Esophagus squamous epithelium (tissue), 5 donors: ENCODE measurements at regions not wholly inside any gene's neighbourhood (a gene's known extent, or its start where the extent isn't known, plus 50 kb on each side); places are given as distances from the start of the nearest gene placed in this dataset.

ENCODE experiments used
- DNase-seq: peaks from one replicate; lab custom pipeline; 2025; lab: John Stamatoyannopoulos, UW
- H3K27ac ChIP-seq, 4 donors: fragments of 200-600 bp; sonication (generic); one replicate each; pipeline ENCODE4 v1.5.1; 2016 to 2019; ENCODE audit warnings: mild to moderate bottlenecking in 1 of 4
- H3K27me3 ChIP-seq, 4 donors: fragments of 200-600 bp; sonication (generic); 1 replicate in 3 of 4; 2 replicates in 1 of 4; pipeline versions ENCODE4 v1.5.1 to v1.6.0; 2017 to 2021; ENCODE audit warnings: antibody characterized with exemption in 1 of 4
- H3K36me3 ChIP-seq, 3 donors: fragments of 200-600 bp; sonication (generic); one replicate each; pipeline ENCODE4 v1.5.1; 2016 to 2019
- H3K4me1 ChIP-seq, 3 donors: fragments of 200-600 bp; sonication (generic); one replicate each; pipeline ENCODE4 v1.5.1; 2017 to 2019
- H3K4me3 ChIP-seq, 4 donors: fragments of 200-600 bp; sonication (generic); 1 replicate in 3 of 4; 2 replicates in 1 of 4; pipeline ENCODE4 v1.5.1; 2016 to 2019; ENCODE audit warnings: mild to moderate bottlenecking in 2 of 4, moderate library complexity in 1 of 4
- H3K9me3 ChIP-seq, 3 donors: fragments of 200-600 bp; sonication (generic); one replicate each; pipeline ENCODE4 v1.5.1; 2016 to 2019
- POLR2A ChIP-seq, 4 donors: fragments of 450-650 bp; IDR thresholded peaks; one replicate each; pipeline ENCODE4 v1.6.1; 2017; ENCODE audit warnings: antibody characterized with exemption in 4 of 4, mild to moderate bottlenecking in 4 of 4, moderate library complexity in 3 of 4
- WGBS, 2 donors: methylation state at CpG; one replicate each; pipeline ENCODE4 v1.1.5; 2018; 5-methylcytosine and 5-hydroxymethylcytosine counted together
- intact Hi-C: fragments of 100-400 bp; cut with DNase I; formaldehyde crosslinking; loops from one replicate; pipeline ENCODE4 v1.15.0; 2022
- TF ChIP-seq, protein P1 (sequence below), 6 experiments: fragments of 450-650 bp in 4 of 6; fragments of 200-600 bp in 2 of 6; sonication (generic) in 2 of 6; IDR thresholded peaks; one replicate each; pipeline ENCODE4 v1.5.1; 2016 to 2019; ENCODE audit warnings: antibody characterized with exemption in 6 of 6, mild to moderate bottlenecking in 4 of 6, moderate library complexity in 4 of 6
- donor health status: DM: yes; HTN: yes; CAD: no.

DNA sequence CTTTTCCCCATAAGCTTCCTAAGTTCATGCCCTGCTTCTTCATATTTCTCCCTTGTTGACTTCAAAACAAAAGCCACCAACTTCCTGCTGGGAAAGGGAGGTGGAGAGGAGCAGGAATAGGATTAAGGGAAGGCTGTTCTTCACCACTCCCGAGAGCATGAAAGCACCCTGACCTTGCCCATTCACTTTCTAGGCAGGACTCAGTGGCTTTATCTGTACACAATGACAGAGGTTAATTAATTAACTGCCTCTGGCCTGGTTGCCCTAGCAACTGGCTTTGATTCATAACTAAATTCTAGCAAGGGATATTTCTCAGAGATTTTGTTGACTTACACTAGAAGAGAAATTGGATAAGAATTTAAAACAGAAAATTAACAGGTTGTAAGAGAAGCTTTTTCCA, 396.8 kb downstream of the RPS29 start:
- no peaks in the 10 kb centered on the region for H3K27me3 ChIP-seq
- H3K36me3 ChIP-seq, result no peaks in the 10 kb centered on the region
- DNase-seq, result no peak
- H3K4me3 ChIP-seq, result no peak overlapping the region
- 5 to 10% methylated on average over 1 of the region's 1 CpG for WGBS, 2 donors
- intact Hi-C loops, result no loop called here
- no peak overlapping the region for H3K27ac ChIP-seq
- no peak for TF ChIP-seq POLR2A (IDR thresholded peaks at IDR 0.05)
- TF ChIP-seq, protein P1, sequence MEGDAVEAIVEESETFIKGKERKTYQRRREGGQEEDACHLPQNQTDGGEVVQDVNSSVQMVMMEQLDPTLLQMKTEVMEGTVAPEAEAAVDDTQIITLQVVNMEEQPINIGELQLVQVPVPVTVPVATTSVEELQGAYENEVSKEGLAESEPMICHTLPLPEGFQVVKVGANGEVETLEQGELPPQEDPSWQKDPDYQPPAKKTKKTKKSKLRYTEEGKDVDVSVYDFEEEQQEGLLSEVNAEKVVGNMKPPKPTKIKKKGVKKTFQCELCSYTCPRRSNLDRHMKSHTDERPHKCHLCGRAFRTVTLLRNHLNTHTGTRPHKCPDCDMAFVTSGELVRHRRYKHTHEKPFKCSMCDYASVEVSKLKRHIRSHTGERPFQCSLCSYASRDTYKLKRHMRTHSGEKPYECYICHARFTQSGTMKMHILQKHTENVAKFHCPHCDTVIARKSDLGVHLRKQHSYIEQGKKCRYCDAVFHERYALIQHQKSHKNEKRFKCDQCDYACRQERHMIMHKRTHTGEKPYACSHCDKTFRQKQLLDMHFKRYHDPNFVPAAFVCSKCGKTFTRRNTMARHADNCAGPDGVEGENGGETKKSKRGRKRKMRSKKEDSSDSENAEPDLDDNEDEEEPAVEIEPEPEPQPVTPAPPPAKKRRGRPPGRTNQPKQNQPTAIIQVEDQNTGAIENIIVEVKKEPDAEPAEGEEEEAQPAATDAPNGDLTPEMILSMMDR (IDR thresholded peaks at IDR 0.05), result no peak
- H3K9me3 ChIP-seq, result no peaks in the 10 kb centered on the region
- H3K4me1 ChIP-seq, result peaks cover 0 to 3% (median 0%) of the 10 kb centered on the region in 3 donors

DNA sequence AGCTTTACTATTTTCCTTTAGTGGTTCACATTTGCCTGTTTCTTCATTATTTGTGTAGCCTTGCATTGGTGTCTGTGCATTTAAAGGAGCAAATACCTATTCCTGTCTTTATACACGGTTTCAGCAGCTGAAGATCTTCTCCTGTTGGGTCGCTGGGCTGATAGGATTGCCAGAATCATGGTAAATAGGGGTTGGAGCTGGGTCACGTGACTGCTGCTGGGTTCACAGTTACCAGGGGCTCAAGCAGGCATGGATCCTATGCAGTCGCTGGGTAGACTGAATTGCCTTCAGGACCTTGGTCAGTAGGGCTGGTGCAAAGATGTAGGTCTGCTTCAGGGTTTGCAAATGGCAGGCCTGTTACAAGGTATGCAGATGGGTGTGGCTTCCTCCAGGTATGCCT, 398.4 kb downstream of the RPS29 start:
- Histone ChIP-seq H3K27ac (no peak overlapping the region), H3K4me1 (no peaks in the 10 kb centered on the region), H3K4me3 (no peak overlapping the region), H3K36me3 (no peaks in the 10 kb centered on the region), H3K9me3 (no peaks in the 10 kb centered on the region), H3K27me3 (no peaks in the 10 kb centered on the region)
- intact Hi-C loops, result no loop called here
- TF ChIP-seq, protein P1 (IDR thresholded peaks at IDR 0.05), result no peak
- TF ChIP-seq POLR2A (IDR thresholded peaks at IDR 0.05), result no peak
- DNase-seq, result no peak
- WGBS, 2 donors, result 40 to 56% methylated on average over 4 of the region's 4 CpGs

DNA sequence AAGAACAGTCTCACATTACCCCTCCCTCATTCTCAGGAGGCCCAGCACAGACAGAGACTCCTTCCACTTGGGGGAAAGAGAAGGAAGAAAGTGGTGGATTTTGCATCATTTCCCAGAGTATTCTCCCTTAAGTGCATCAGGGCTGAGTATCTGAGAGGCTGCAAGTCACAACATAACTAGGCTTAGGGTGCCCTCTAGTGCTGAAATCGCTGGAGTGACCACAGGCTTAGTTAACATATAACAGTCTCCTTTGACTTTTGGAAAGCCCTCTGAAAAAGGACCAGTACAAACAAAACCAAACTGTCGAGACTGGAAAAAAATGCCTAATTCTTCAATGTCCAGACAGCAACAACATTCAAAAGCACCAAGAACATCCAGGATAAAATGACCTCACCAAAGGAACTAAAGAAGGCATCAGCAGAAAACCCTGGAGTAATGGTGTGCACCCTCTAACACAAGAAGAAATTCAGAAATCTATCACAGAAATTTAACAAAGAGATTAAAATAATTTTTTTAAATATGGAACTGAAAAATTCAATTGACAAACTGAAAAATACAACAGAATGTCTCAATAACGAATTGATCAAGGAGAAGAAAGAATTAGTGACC, 412.3 kb downstream of the RPS29 start:
- intact Hi-C loops, result no loop called here
- Histone ChIP-seq H3K27ac (no peak overlapping the region), H3K36me3 (no peaks in the 10 kb centered on the region), H3K27me3 (no peaks in the 10 kb centered on the region), H3K9me3 (no peaks in the 10 kb centered on the region), H3K4me3 (no peak overlapping the region), H3K4me1 (no peaks in the 10 kb centered on the region)
- 7 to 16% methylated on average over 3 of the region's 3 CpGs for WGBS, 2 donors
- DNase-seq, result no peak
- TF ChIP-seq, protein P1 (IDR thresholded peaks at IDR 0.05), result peak in 3 of 6 experiments; percentile 15 to 49 (median 39)
- TF ChIP-seq POLR2A (IDR thresholded peaks at IDR 0.05), result no peak

DNA sequence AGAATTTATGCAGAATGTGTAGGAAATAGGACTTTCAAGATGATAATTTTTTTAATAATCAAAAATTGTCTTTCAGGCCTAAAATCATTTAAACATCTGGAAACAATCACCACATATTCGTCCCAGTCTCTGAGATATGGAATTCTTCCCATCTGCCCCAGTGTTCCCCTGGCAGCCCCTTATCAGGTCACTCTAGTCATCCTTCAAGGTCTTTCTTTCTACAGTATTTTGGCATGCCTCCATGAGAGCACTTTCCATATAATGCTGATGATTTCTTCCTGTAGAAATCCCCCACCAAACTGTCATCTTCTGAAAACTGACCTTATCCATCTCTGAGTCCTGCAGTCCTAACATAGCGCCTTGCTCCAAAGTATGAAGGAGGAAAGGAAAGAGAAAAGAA, 422.1 kb downstream of the RPS29 start:
- intact Hi-C loops, result no loop called here
- no peak for TF ChIP-seq POLR2A (IDR thresholded peaks at IDR 0.05)
- TF ChIP-seq, protein P1 (IDR thresholded peaks at IDR 0.05), result no peak
- Histone ChIP-seq H3K9me3 (no peaks in the 10 kb centered on the region), H3K27me3 (no peaks in the 10 kb centered on the region), H3K27ac (no peak overlapping the region), H3K36me3 (no peaks in the 10 kb centered on the region), H3K4me1 (no peaks in the 10 kb centered on the region), H3K4me3 (no peak overlapping the region)
- 35 to 62% methylated on average over 2 of the region's 2 CpGs for WGBS, 2 donors
- no peak for DNase-seq

DNA sequence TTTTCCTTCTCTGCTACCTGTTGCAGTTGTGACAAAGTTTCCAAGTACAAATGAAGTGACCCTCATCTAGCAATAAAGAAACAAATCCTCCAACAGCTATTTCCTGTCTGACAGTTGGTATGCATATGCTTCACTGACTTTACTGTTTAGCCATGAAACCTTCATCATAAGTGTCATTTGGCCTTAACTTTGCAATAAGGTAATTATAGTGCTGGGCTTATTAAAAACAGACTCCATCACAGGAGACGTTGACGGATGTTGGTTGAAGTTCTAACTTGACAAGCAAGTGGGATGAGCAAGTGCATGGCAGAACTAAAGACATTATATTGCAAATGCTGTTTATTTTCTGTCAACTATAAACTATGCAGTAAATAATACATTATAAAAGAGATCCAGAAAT, 425.2 kb downstream of the RPS29 start:
- DNase-seq, result no peak
- TF ChIP-seq, protein P1 (IDR thresholded peaks at IDR 0.05), result no peak
- TF ChIP-seq POLR2A (IDR thresholded peaks at IDR 0.05), result no peak
- intact Hi-C loops, result no loop called here
- Histone ChIP-seq H3K36me3 (no peaks in the 10 kb centered on the region), H3K4me3 (no peak overlapping the region), H3K27me3 (no peaks in the 10 kb centered on the region), H3K9me3 (no peaks in the 10 kb centered on the region), H3K4me1 (no peaks in the 10 kb centered on the region), H3K27ac (no peak overlapping the region)
- 39% methylated on average over 2 of the region's 2 CpGs for WGBS, 2 donors
